ENCODE measurements at regions not wholly inside any gene's neighbourhood (a gene's known extent, or its start where the extent isn't known, plus 50 kb on each side); places are given as distances from the start of the nearest gene placed in this dataset.

DNA sequence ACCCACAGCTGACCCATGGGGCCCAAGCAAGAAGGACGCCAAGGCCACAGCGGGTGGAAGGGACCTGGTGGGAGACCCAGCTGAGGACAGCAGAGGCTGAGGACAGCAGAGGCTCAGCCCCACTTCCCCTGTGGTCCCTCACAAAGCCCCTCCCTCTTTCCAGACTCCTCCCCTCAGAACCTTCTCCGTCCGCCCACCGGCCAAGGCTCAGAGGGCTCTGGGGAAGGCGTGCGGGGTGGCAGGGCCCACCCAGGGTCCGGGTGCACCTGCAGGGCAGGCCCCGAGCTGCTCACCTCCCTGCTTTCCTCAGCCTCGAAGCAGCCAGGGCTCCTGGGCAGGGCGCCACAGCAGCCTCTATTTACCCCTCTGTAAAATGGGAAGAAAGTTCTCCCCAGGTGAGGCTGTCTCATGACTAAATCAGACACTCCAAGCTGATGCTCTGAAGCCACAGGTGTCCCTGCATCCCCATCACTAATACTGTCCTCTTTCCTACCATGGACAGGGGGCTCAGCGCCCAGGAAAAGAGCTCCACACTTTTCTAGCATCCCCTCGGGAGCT, 137.9 kb upstream of the PPP1R26 start:
- TF ChIP-seq, protein P1, sequence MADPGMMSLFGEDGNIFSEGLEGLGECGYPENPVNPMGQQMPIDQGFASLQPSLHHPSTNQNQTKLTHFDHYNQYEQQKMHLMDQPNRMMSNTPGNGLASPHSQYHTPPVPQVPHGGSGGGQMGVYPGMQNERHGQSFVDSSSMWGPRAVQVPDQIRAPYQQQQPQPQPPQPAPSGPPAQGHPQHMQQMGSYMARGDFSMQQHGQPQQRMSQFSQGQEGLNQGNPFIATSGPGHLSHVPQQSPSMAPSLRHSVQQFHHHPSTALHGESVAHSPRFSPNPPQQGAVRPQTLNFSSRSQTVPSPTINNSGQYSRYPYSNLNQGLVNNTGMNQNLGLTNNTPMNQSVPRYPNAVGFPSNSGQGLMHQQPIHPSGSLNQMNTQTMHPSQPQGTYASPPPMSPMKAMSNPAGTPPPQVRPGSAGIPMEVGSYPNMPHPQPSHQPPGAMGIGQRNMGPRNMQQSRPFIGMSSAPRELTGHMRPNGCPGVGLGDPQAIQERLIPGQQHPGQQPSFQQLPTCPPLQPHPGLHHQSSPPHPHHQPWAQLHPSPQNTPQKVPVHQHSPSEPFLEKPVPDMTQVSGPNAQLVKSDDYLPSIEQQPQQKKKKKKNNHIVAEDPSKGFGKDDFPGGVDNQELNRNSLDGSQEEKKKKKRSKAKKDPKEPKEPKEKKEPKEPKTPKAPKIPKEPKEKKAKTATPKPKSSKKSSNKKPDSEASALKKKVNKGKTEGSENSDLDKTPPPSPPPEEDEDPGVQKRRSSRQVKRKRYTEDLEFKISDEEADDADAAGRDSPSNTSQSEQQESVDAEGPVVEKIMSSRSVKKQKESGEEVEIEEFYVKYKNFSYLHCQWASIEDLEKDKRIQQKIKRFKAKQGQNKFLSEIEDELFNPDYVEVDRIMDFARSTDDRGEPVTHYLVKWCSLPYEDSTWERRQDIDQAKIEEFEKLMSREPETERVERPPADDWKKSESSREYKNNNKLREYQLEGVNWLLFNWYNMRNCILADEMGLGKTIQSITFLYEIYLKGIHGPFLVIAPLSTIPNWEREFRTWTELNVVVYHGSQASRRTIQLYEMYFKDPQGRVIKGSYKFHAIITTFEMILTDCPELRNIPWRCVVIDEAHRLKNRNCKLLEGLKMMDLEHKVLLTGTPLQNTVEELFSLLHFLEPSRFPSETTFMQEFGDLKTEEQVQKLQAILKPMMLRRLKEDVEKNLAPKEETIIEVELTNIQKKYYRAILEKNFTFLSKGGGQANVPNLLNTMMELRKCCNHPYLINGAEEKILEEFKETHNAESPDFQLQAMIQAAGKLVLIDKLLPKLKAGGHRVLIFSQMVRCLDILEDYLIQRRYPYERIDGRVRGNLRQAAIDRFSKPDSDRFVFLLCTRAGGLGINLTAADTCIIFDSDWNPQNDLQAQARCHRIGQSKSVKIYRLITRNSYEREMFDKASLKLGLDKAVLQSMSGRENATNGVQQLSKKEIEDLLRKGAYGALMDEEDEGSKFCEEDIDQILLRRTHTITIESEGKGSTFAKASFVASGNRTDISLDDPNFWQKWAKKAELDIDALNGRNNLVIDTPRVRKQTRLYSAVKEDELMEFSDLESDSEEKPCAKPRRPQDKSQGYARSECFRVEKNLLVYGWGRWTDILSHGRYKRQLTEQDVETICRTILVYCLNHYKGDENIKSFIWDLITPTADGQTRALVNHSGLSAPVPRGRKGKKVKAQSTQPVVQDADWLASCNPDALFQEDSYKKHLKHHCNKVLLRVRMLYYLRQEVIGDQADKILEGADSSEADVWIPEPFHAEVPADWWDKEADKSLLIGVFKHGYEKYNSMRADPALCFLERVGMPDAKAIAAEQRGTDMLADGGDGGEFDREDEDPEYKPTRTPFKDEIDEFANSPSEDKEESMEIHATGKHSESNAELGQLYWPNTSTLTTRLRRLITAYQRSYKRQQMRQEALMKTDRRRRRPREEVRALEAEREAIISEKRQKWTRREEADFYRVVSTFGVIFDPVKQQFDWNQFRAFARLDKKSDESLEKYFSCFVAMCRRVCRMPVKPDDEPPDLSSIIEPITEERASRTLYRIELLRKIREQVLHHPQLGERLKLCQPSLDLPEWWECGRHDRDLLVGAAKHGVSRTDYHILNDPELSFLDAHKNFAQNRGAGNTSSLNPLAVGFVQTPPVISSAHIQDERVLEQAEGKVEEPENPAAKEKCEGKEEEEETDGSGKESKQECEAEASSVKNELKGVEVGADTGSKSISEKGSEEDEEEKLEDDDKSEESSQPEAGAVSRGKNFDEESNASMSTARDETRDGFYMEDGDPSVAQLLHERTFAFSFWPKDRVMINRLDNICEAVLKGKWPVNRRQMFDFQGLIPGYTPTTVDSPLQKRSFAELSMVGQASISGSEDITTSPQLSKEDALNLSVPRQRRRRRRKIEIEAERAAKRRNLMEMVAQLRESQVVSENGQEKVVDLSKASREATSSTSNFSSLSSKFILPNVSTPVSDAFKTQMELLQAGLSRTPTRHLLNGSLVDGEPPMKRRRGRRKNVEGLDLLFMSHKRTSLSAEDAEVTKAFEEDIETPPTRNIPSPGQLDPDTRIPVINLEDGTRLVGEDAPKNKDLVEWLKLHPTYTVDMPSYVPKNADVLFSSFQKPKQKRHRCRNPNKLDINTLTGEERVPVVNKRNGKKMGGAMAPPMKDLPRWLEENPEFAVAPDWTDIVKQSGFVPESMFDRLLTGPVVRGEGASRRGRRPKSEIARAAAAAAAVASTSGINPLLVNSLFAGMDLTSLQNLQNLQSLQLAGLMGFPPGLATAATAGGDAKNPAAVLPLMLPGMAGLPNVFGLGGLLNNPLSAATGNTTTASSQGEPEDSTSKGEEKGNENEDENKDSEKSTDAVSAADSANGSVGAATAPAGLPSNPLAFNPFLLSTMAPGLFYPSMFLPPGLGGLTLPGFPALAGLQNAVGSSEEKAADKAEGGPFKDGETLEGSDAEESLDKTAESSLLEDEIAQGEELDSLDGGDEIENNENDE (IDR thresholded peaks at IDR 0.05; ENCODE audit: low read depth, low read length), result no peak
- no peak for TF ChIP-seq POLR2AphosphoS5 (IDR thresholded peaks at IDR 0.05; ENCODE audit: control insufficient read depth, insufficient read depth, low read depth, low read length)

Measured in K562 (cell line).